H1 (cell line): ENCODE measurements at regions not wholly inside any gene's neighbourhood (a gene's known extent, or its start where the extent isn't known, plus 50 kb on each side); places are given as distances from the start of the nearest gene placed in this dataset.

Experiments
- CTCF ChIA-PET: fragments of 300-600 bp; sonication (Branson Sonifier 250); formaldehyde crosslinking; loops from one replicate; lab custom pipeline; 2021; ENCODE audit not compliant: partially characterized antibody; lab: Charles Lee
- POLR2A ChIA-PET: fragments of 300-600 bp; sonication (Branson Sonifier 250); formaldehyde crosslinking; loops from one replicate; lab custom pipeline; 2021; ENCODE audit warnings: inconsistent platforms; ENCODE audit not compliant: partially characterized antibody; lab: Charles Lee
- DNase-seq, 2 experiments: peaks; one replicate each; pipeline versions ENCODE4 v3.0.0 to v3.0.0-alpha.2; 2010 to 2022; ENCODE audit warnings: low spot score in 2 of 2, low read depth in 1 of 2, mixed read lengths in 1 of 2
- FAIRE-seq: peaks from 2 replicates; lab custom pipeline; 2011; peaks lifted over from hg19 to GRCh38; lab: Jason Lieb, UNC
- H2AFZ ChIP-seq: 2 replicates; pipeline ENCODE4 v1.8.1; 2012; ENCODE audit warnings: low read length, inconsistent platforms
- H2AK5ac ChIP-seq: 2 replicates; pipeline ENCODE4 v1.6.1; 2013; ENCODE audit warnings: low read depth, low read length
- H2BK120ac ChIP-seq: replicated peaks from 2 replicates; pipeline ENCODE3; 2013; ENCODE audit warnings: low read depth, low read length, inconsistent platforms
- H2BK12ac ChIP-seq: 2 replicates; pipeline ENCODE4 v1.6.1; 2013; ENCODE audit warnings: low read depth, low read length
- H2BK15ac ChIP-seq: 2 replicates; pipeline ENCODE4 v1.6.1; 2013; ENCODE audit warnings: low read length
- H2BK20ac ChIP-seq: 2 replicates; pipeline ENCODE4 v1.6.1; 2013; ENCODE audit warnings: low read length
- H2BK5ac ChIP-seq: 2 replicates; pipeline ENCODE4 v1.6.1; 2013; ENCODE audit warnings: low read depth, low read length
- H3K14ac ChIP-seq: 2 replicates; pipeline ENCODE4 v1.6.1; 2013; ENCODE audit warnings: inconsistent platforms; ENCODE audit not compliant: insufficient read length
- H3K18ac ChIP-seq: 2 replicates; pipeline ENCODE4 v1.6.1; 2013; ENCODE audit warnings: low read length; ENCODE audit errors: extremely low read depth
- H3K23ac ChIP-seq: 2 replicates; pipeline ENCODE4 v1.6.1; 2013; ENCODE audit warnings: inconsistent platforms; ENCODE audit not compliant: insufficient read length
- H3K23me2 ChIP-seq: 2 replicates; pipeline ENCODE4 v1.6.1; 2013; ENCODE audit warnings: low read depth, low read length
- H3K27ac ChIP-seq: 2 replicates; pipeline ENCODE4 v1.6.1; 2011; ENCODE audit warnings: low read depth, low read length, inconsistent platforms
- H3K27me3 ChIP-seq, 4 experiments: replicated peaks in 1 of 4; 1 replicate in 1 of 4; 2 replicates in 3 of 4; pipeline versions ENCODE4 v1.6.1 to v1.8.1; 2011 to 2013; ENCODE audit warnings: low read length in 3 of 4, mild to moderate bottlenecking in 3 of 4, inconsistent platforms in 2 of 4, mixed read lengths in 2 of 4, moderate library complexity in 1 of 4; ENCODE audit not compliant: control insufficient read depth in 3 of 4, insufficient read depth in 3 of 4; ENCODE audit errors: extremely low read depth in 1 of 4
- H3K36me3 ChIP-seq, 4 experiments: 2 replicates each; pipeline versions ENCODE4 v1.6.1 to v1.8.1; 2011 to 2013; ENCODE audit warnings: mild to moderate bottlenecking in 4 of 4, low read length in 3 of 4, moderate library complexity in 2 of 4, control low read depth in 1 of 4, inconsistent platforms in 1 of 4; ENCODE audit not compliant: insufficient read depth in 4 of 4, control insufficient read depth in 2 of 4
- H3K4ac ChIP-seq: replicated peaks from 2 replicates; pipeline ENCODE3; 2013; ENCODE audit warnings: low read length, low read depth, mixed read lengths, inconsistent platforms; ENCODE audit not compliant: insufficient read length
- H3K4me1 ChIP-seq, 4 experiments: replicated peaks in 1 of 4; 1 replicate in 1 of 4; 2 replicates in 3 of 4; pipeline versions ENCODE4 v1.6.1 to v1.8.1; 2011 to 2013; ENCODE audit warnings: low read length in 3 of 4, inconsistent platforms in 2 of 4, mixed read lengths in 1 of 4; ENCODE audit not compliant: insufficient read depth in 4 of 4, control insufficient read depth in 3 of 4
- H3K4me2 ChIP-seq, 2 experiments: 2 replicates each; pipeline versions ENCODE4 v1.6.1 to v1.8.1; 2011 to 2013; ENCODE audit warnings: low read depth in 2 of 2, low read length in 2 of 2, control low read depth in 1 of 2, inconsistent platforms in 1 of 2, mild to moderate bottlenecking in 1 of 2; ENCODE audit not compliant: insufficient read depth in 1 of 2
- H3K4me3 ChIP-seq, 4 experiments: fragments of 200-600, 300-600 bp in 1 of 4; sonication (generic), shearing (Covaris generic), sonication (Bioruptor Twin) in 1 of 4; 2 replicates each; pipeline versions ENCODE4 v1.5.1 to v1.8.1; 2011 to 2016; ENCODE audit warnings: low read length in 4 of 4, low read depth in 3 of 4, control low read depth in 2 of 4, inconsistent platforms in 2 of 4, mild to moderate bottlenecking in 2 of 4, mixed read lengths in 1 of 4, moderate library complexity in 1 of 4; ENCODE audit not compliant: insufficient read depth in 2 of 4; ENCODE audit errors: extremely low read depth in 1 of 4
- H3K56ac ChIP-seq: replicated peaks from 2 replicates; pipeline ENCODE3; 2013; ENCODE audit warnings: low read depth, mild to moderate bottlenecking, mixed read lengths, low read length, inconsistent platforms; ENCODE audit not compliant: insufficient read length
- H3K79me1 ChIP-seq: 2 replicates; pipeline ENCODE4 v1.6.1; 2013; ENCODE audit warnings: low read depth, low read length, control low read depth
- H3K79me2 ChIP-seq, 2 experiments: 2 replicates each; pipeline versions ENCODE4 v1.6.1 to v1.8.1; 2012 to 2013; ENCODE audit warnings: low read length in 2 of 2, mild to moderate bottlenecking in 2 of 2, inconsistent platforms in 1 of 2; ENCODE audit not compliant: insufficient read depth in 2 of 2, control insufficient read depth in 1 of 2
- H3K9ac ChIP-seq, 4 experiments: replicated peaks in 1 of 4; 1 replicate in 1 of 4; 2 replicates in 3 of 4; pipeline versions ENCODE4 v1.6.1 to v1.8.1; 2011 to 2013; ENCODE audit warnings: low read depth in 3 of 4, low read length in 3 of 4, control low read depth in 2 of 4, mild to moderate bottlenecking in 2 of 4, moderate library complexity in 2 of 4, inconsistent platforms in 1 of 4; ENCODE audit errors: extremely low read depth in 1 of 4
- H3K9me3 ChIP-seq, 2 experiments: 2 replicates each; pipeline versions ENCODE4 v1.6.1 to v1.8.1; 2012 to 2013; ENCODE audit warnings: mild to moderate bottlenecking in 2 of 2, moderate library complexity in 2 of 2, control low read depth in 1 of 2, inconsistent platforms in 1 of 2, low read depth in 1 of 2, low read length in 1 of 2, mixed read lengths in 1 of 2; ENCODE audit not compliant: insufficient read depth in 2 of 2
- H4K20me1 ChIP-seq, 2 experiments: replicated peaks in 1 of 2; 2 replicates each; pipeline versions ENCODE3 to v1.8.1; 2011 to 2013; ENCODE audit warnings: inconsistent platforms in 2 of 2, low read length in 2 of 2, mild to moderate bottlenecking in 1 of 2; ENCODE audit not compliant: insufficient read depth in 2 of 2, control insufficient read depth in 1 of 2
- H4K5ac ChIP-seq: 2 replicates; pipeline ENCODE4 v1.6.1; 2013; ENCODE audit warnings: low read length, low read depth, mixed read lengths, inconsistent platforms; ENCODE audit not compliant: insufficient read length
- H4K8ac ChIP-seq: 2 replicates; pipeline ENCODE4 v1.8.0; 2013; ENCODE audit warnings: mild to moderate bottlenecking, moderate library complexity, low read length, inconsistent platforms; ENCODE audit not compliant: insufficient read depth; ENCODE audit errors: extremely low read depth
- H4K91ac ChIP-seq: replicated peaks from 2 replicates; pipeline ENCODE3; 2013; ENCODE audit warnings: low read length, mixed read lengths, inconsistent platforms; ENCODE audit not compliant: insufficient read length
- CTCF ChIP-seq, 3 experiments: IDR thresholded peaks; 1 replicate in 2 of 3; 2 replicates in 1 of 3; pipeline versions ENCODE4 v1.5.1 to v1.6.1; 2011; ENCODE audit warnings: low read length in 3 of 3, mild to moderate bottlenecking in 3 of 3, inconsistent platforms in 2 of 3, low read depth in 1 of 3, moderate library complexity in 1 of 3; ENCODE audit not compliant: insufficient read depth in 1 of 3; ENCODE audit errors: control extremely low read depth in 1 of 3
- HDAC6 ChIP-seq: IDR thresholded peaks from one replicate; pipeline ENCODE4 v1.7.1; 2012; ENCODE audit warnings: low read depth, mild to moderate bottlenecking, inconsistent platforms, low read length, moderate library complexity
- JUN ChIP-seq: IDR thresholded peaks from 2 replicates; pipeline ENCODE4 v1.6.1; 2011; ENCODE audit warnings: low read depth, mild to moderate bottlenecking, improper control_type of control experiment, low read length
- RFX5 ChIP-seq: IDR thresholded peaks from 2 replicates; pipeline ENCODE4 v1.6.1; 2011; ENCODE audit warnings: low read depth, low read length, improper control_type of control experiment, borderline replicate concordance
- SIX5 ChIP-seq: IDR thresholded peaks from 2 replicates; pipeline ENCODE4 v1.6.1; 2011; ENCODE audit warnings: mild to moderate bottlenecking, low read depth, low read length
- WGBS, 2 experiments: shearing (Covaris generic) in 1 of 2; methylation state at CpG; one replicate each; pipeline versions ENCODE4 v1.1.6 to v1.1.7; 2013 to 2015; ENCODE audit warnings: low lambda C conversion rate in 2 of 2, mixed read lengths in 2 of 2, inconsistent platforms in 1 of 2, low coverage in 1 of 2, missing lambda C conversion rate in 1 of 2; ENCODE audit not compliant: insufficient replicate concordance in 2 of 2, insufficient coverage in 1 of 2, insufficient read length in 1 of 2; ENCODE audit errors: extremely low coverage in 1 of 2, missing lambda C conversion rate in 1 of 2; 5-methylcytosine and 5-hydroxymethylcytosine counted together

DNA sequence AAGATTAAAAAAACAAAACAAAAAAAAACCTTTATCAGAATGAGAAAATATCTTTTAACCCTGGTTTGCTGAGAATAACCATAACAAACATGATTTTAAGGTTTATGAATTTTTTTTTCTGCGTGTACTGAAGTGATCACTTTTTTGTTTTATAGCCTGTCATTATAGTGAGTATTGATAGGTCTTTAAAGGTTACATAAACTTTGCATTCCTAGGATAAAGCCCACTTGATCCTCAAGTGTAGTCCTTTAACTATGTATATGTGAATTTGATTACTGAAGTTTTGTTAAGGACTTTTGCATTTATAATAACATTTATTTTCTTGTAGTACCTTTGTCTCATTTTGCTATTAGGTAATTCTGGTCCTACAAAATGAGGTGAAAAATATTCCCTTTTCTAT is 709.8 kb upstream of the PCDH20 start:
- no peak overlapping the region for H3K27ac ChIP-seq
- no peak overlapping the region for H2BK12ac ChIP-seq
- H3K18ac ChIP-seq = no peak overlapping the region
- 82% methylated on average over 1 of the region's 1 CpG; no CpG with 5 or more reads in 1 of the 2 experiments for WGBS, 2 experiments
- no peak overlapping the region for H3K4ac ChIP-seq
- no peak overlapping the region for H3K14ac ChIP-seq
- H3K23ac ChIP-seq = no peak overlapping the region
- no peaks in the 10 kb centered on the region for H3K79me1 ChIP-seq
- no peak overlapping the region for H2BK120ac ChIP-seq
- ChIA-PET POLR2A (no interaction called here), CTCF (no interaction called here)
- H3K4me2 ChIP-seq = no peak overlapping the region
- no peak overlapping the region for H2BK20ac ChIP-seq
- TF ChIP-seq JUN = no peak
- no peak for TF ChIP-seq SIX5
- TF ChIP-seq RFX5 = no peak
- TF ChIP-seq HDAC6 = no peak
- TF ChIP-seq CTCF (IDR thresholded peaks at IDR 0.05; ENCODE audit: control extremely low read depth in 1 of 3, insufficient read depth in 1 of 3, low read depth in 1 of 3, low read length in 3 of 3) = no peak
- no peak overlapping the region for H4K5ac ChIP-seq
- no peak overlapping the region for H4K8ac ChIP-seq
- H2BK15ac ChIP-seq = no peak overlapping the region
- H3K4me1 ChIP-seq = no peaks in the 10 kb centered on the region
- H3K23me2 ChIP-seq = no peaks in the 10 kb centered on the region
- H3K56ac ChIP-seq = no peak overlapping the region
- H3K79me2 ChIP-seq = no peaks in the 10 kb centered on the region
- H3K9me3 ChIP-seq = no peaks in the 10 kb centered on the region
- no peak overlapping the region for H2BK5ac ChIP-seq
- DNase-seq = no peak
- no peaks in the 10 kb centered on the region for H3K27me3 ChIP-seq
- FAIRE-seq = no peak
- no peak overlapping the region for H3K9ac ChIP-seq
- H4K91ac ChIP-seq = no peak overlapping the region
- H4K20me1 ChIP-seq = no peaks in the 10 kb centered on the region
- H3K36me3 ChIP-seq = no peaks in the 10 kb centered on the region
- no peak overlapping the region for H2AK5ac ChIP-seq
- no peak overlapping the region for H2AFZ ChIP-seq
- H3K4me3 ChIP-seq = no peak overlapping the region
